K562 (cell line): ENCODE measurements at regions not wholly inside any gene's neighbourhood (a gene's known extent, or its start where the extent isn't known, plus 50 kb on each side); places are given as distances from the start of the nearest gene placed in this dataset.

ENCODE experiments used
- ATAC-seq: fragments of 200-7000 bp; cut with Tn5 transposase; 3 replicates; pipeline ENCODE4 v1.9.1; 2020; ENCODE audit warnings: moderate library complexity
- BruUV-seq: library from RNA; stranded (reverse); fragments of 400-500 nt; replicated peaks from 2 replicates; lab custom pipeline; 2021; lab: Mats Ljungman, UMichigan
- CTCF ChIA-PET: fragments of 300-600 bp; formaldehyde crosslinking; extraction: SDS; loops from one replicate; lab custom pipeline; 2021; ENCODE audit warnings: low intra/inter-chr PET ratio; lab: Yijun Ruan, JAX
- POLR2A ChIA-PET: fragments of 300-600, 350-650 bp; sonication (Branson Sonifier 250); formaldehyde crosslinking; extraction: SDS; loops from one replicate; lab custom pipeline; 2021; ENCODE audit warnings: antibody characterized with exemption, inconsistent platforms; lab: Yijun Ruan, JAX
- DNase-seq, 4 experiments: peaks; one replicate each; pipeline versions ENCODE4 v3.0.0 to v3.0.0-alpha.2; 2011 to 2018; ENCODE audit warnings: low spot score in 3 of 4, mixed read lengths in 3 of 4; ENCODE audit errors: extremely low read depth in 1 of 4
- FAIRE-seq: peaks from 2 replicates; lab custom pipeline; 2011; peaks lifted over from hg19 to GRCh38; lab: Jason Lieb, UNC
- H2AFZ ChIP-seq: 2 replicates; pipeline ENCODE4 v1.6.0; 2011; ENCODE audit warnings: low read depth, low read length, control low read depth, inconsistent platforms
- H3K27ac ChIP-seq: fragments of 200-600 bp; 3 replicates; pipeline ENCODE4 v1.8.0; 2011; ENCODE audit warnings: low read depth, mild to moderate bottlenecking, control low read depth, inconsistent platforms, low read length, moderate library complexity, mixed read lengths; ENCODE audit errors: extremely low read depth
- H3K27me3 ChIP-seq, 2 experiments: fragments of 300-600 bp in 1 of 2; 2 replicates in 1 of 2; 3 replicates in 1 of 2; pipeline versions ENCODE4 v1.6.0 to v1.8.0; 2011; ENCODE audit warnings: inconsistent platforms in 2 of 2, low read length in 2 of 2, mild to moderate bottlenecking in 1 of 2, mixed read lengths in 1 of 2, moderate library complexity in 1 of 2; ENCODE audit not compliant: control insufficient read depth in 2 of 2, insufficient read depth in 2 of 2
- H3K36me3 ChIP-seq: fragments of 300-600 bp; 3 replicates; pipeline ENCODE4 v1.8.0; 2011; ENCODE audit warnings: mild to moderate bottlenecking, low read length, inconsistent platforms; ENCODE audit not compliant: control insufficient read depth, insufficient read depth
- H3K4me1 ChIP-seq, 2 experiments: fragments of 200-600 bp in 1 of 2; replicated peaks in 1 of 2; 2 replicates in 1 of 2; 3 replicates in 1 of 2; pipeline versions ENCODE4 v1.5.1 to v1.8.0; 2011; ENCODE audit warnings: inconsistent platforms in 2 of 2, low read length in 2 of 2, mild to moderate bottlenecking in 1 of 2, mixed read lengths in 1 of 2, moderate library complexity in 1 of 2; ENCODE audit not compliant: control insufficient read depth in 2 of 2, insufficient read depth in 2 of 2
- H3K4me2 ChIP-seq: 2 replicates; pipeline ENCODE4 v1.6.1; 2011; ENCODE audit warnings: low read length, control low read depth, inconsistent platforms, mixed read lengths; ENCODE audit not compliant: insufficient read depth
- H3K4me3 ChIP-seq: fragments of 200-600 bp; sonication (generic), shearing (Covaris generic); 2 replicates; pipeline ENCODE4 v1.5.1; 2016; ENCODE audit warnings: control low read depth, inconsistent platforms
- H3K79me2 ChIP-seq: fragments of 200-600 bp; 3 replicates; pipeline ENCODE4 v1.8.0; 2011; ENCODE audit warnings: low read length, inconsistent platforms; ENCODE audit not compliant: control insufficient read depth, insufficient read depth
- H3K9ac ChIP-seq, 2 experiments: 2 replicates each; pipeline versions ENCODE4 v1.6.0 to v1.6.1; 2011; ENCODE audit warnings: low read depth in 2 of 2, low read length in 2 of 2, control low read depth in 1 of 2, inconsistent platforms in 1 of 2, mild to moderate bottlenecking in 1 of 2, mixed read lengths in 1 of 2; ENCODE audit not compliant: insufficient read depth in 1 of 2
- H3K9me1 ChIP-seq: one replicate; pipeline ENCODE4 v1.6.0; 2011; ENCODE audit warnings: inconsistent platforms, mild to moderate bottlenecking, low read length, moderate library complexity; ENCODE audit not compliant: control insufficient read depth, insufficient read depth
- H3K9me3 ChIP-seq: replicated peaks from 2 replicates; pipeline ENCODE4 v1.5.1; 2011; ENCODE audit warnings: low read depth, low read length, inconsistent platforms; ENCODE audit not compliant: control insufficient read depth, insufficient read depth
- H4K20me1 ChIP-seq: replicated peaks from 2 replicates; pipeline ENCODE4 v1.6.1; 2011; ENCODE audit warnings: low read length, inconsistent platforms, mixed read lengths; ENCODE audit not compliant: control insufficient read depth, insufficient read depth
- PTRF ChIP-seq: fragments of 450-650 bp; IDR thresholded peaks from 2 replicates; pipeline ENCODE4 v1.6.1; 2016; ENCODE audit warnings: mild to moderate bottlenecking, missing genetic modification characterization, missing compliant biosample characterization
- ZNF764 ChIP-seq: fragments of 250-450 bp; sonication (Bioruptor Pico); IDR thresholded peaks from 2 replicates; pipeline ENCODE4 v1.4.0; 2020; ENCODE audit warnings: low read depth, mild to moderate bottlenecking, moderate library complexity
- WGBS: fragments of 100-300 bp; shearing (Covaris generic); methylation state at CpG from one replicate; pipeline ENCODE4 v1.1.6; 2016; ENCODE audit warnings: low coverage, mixed read lengths; ENCODE audit not compliant: insufficient coverage; ENCODE audit errors: missing lambda C conversion rate; 5-methylcytosine and 5-hydroxymethylcytosine counted together
- in situ Hi-C: fragments of 300-500 bp; cut with MboI; formaldehyde crosslinking; loops from 4 replicates; pipeline ENCODE4 v1.15.0; 2018; ENCODE audit warnings: inconsistent platforms, mixed read lengths
- intact Hi-C: fragments of 100-400 bp; cut with micrococcal nuclease; formaldehyde crosslinking; loops from 2 replicates; pipeline ENCODE4 v1.14.2; 2022
- TF ChIP-seq, protein P1 (sequence below): fragments of 450-650 bp; IDR thresholded peaks from 2 replicates; pipeline ENCODE4 v1.7.0; 2016; ENCODE audit warnings: borderline replicate concordance

DNA sequence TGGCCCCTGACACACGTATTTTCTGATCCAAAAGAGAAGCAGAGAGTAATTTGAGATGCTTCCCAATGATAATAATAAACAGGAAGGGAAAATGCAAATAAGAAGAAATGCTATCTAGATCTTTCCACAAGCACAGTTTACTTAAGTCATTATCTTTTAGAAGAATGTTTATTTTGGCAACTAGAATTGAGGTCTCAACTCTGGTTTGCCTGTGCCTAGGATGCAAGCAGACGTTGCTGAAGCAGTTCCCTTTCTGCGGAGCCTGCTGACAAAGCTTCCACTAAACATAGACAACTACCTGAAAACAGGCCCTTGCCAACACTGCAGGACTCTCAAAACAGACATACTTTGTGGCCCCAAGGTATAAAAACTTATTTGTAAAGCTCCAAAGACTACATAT, 315.8 kb upstream of the POM121L12 start (continued):
- TF ChIP-seq, protein P1, sequence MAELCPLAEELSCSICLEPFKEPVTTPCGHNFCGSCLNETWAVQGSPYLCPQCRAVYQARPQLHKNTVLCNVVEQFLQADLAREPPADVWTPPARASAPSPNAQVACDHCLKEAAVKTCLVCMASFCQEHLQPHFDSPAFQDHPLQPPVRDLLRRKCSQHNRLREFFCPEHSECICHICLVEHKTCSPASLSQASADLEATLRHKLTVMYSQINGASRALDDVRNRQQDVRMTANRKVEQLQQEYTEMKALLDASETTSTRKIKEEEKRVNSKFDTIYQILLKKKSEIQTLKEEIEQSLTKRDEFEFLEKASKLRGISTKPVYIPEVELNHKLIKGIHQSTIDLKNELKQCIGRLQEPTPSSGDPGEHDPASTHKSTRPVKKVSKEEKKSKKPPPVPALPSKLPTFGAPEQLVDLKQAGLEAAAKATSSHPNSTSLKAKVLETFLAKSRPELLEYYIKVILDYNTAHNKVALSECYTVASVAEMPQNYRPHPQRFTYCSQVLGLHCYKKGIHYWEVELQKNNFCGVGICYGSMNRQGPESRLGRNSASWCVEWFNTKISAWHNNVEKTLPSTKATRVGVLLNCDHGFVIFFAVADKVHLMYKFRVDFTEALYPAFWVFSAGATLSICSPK, result no peak
- TF ChIP-seq PTRF (tag), result no peak

DNA sequence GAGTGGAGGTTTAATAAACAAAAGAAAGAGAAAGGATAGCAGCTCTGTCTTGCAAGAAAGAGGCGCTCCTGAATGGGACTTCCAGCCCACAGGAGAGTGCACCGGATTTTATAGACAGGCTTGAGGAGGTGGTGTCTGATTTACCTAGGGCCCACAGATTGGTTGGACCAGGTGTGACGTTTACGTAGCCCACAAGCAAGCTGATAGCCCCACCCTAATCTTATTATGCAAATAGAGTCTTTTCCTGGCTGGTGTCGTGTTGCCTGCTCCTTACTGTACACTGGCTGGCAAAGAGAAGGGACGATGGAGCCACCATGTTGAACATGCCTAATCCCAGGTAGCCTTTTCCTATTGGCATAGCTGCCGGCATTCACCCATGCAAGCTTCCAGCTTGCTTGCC, 319.7 kb upstream of the POM121L12 start:
- H3K4me2 ChIP-seq, result no peak overlapping the region
- ChIA-PET CTCF (no interaction called here), POLR2A (no interaction called here)
- no peaks in the 10 kb centered on the region for H3K4me1 ChIP-seq
- H2AFZ ChIP-seq, result no peak overlapping the region
- ATAC-seq (no peak), FAIRE-seq (no peak), DNase-seq (no peak)
- no peak overlapping the region for H3K9ac ChIP-seq
- H3K27ac ChIP-seq, result no peak overlapping the region
- in situ Hi-C loops (no loop called here), intact Hi-C loops (no loop called here)
- H4K20me1 ChIP-seq, result no peaks in the 10 kb centered on the region
- 3% methylated on average over 7 of the region's 7 CpGs for WGBS
- no peak for TF ChIP-seq ZNF764 (CRISPR knock-in tag)
- no peaks in the 10 kb centered on the region for H3K9me1 ChIP-seq
- H3K79me2 ChIP-seq, result no peaks in the 10 kb centered on the region
- no peaks in the 10 kb centered on the region for H3K9me3 ChIP-seq
- no peaks in the 10 kb centered on the region for H3K36me3 ChIP-seq
- no peak overlapping the region for H3K4me3 ChIP-seq
- H3K27me3 ChIP-seq, result no peaks in the 10 kb centered on the region
- no TSS peak for BruUV-seq
